CD4-positive, alpha-beta T cell (primary cell): ENCODE measurements at regions not wholly inside any gene's neighbourhood (a gene's known extent, or its start where the extent isn't known, plus 50 kb on each side); places are given as distances from the start of the nearest gene placed in this dataset.

Experiments
- ATAC-seq: fragments of 200-7000 bp; cut with Tn5 transposase; one replicate; pipeline ENCODE4 v1.10.0; 2022; ENCODE audit warnings: mild to moderate bottlenecking; ENCODE audit not compliant: poor library complexity
- CTCF ChIA-PET: fragments of 350-600 bp; sonication (Branson Sonifier 250); formaldehyde crosslinking; loops from one replicate; lab custom pipeline; 2021; ENCODE audit warnings: antibody characterized with exemption, inconsistent platforms; lab: Charles Lee
- POLR2A ChIA-PET: fragments of 350-600 bp; sonication (Branson Sonifier 250); formaldehyde crosslinking; loops from one replicate; lab custom pipeline; 2021; ENCODE audit warnings: antibody characterized with exemption, inconsistent platforms; lab: Charles Lee
- DNase-seq, 14 experiments: peaks; one replicate each; pipeline ENCODE4 v3.0.0-alpha.2; 2013 to 2020; ENCODE audit warnings: mixed read lengths in 2 of 14
- H3K27ac ChIP-seq, 2 donors: one replicate each; pipeline versions ENCODE4 v1.5.1 to v1.7.0; 2013; ENCODE audit warnings: low read length in 2 of 2, low read depth in 1 of 2, mild to moderate bottlenecking in 1 of 2
- H3K27me3 ChIP-seq, 2 experiments: 1 replicate in 1 of 2; 2 replicates in 1 of 2; pipeline versions ENCODE4 v1.6.1 to v1.7.0; 2013; ENCODE audit warnings: low read length in 2 of 2, control low read depth in 1 of 2, mild to moderate bottlenecking in 1 of 2, moderate library complexity in 1 of 2; ENCODE audit not compliant: insufficient read depth in 2 of 2, control insufficient read depth in 1 of 2
- H3K36me3 ChIP-seq: one replicate; pipeline ENCODE4 v1.6.1; 2013; ENCODE audit warnings: low read length, control low read depth; ENCODE audit not compliant: insufficient read depth
- H3K4me1 ChIP-seq: one replicate; pipeline ENCODE4 v1.6.1; 2013; ENCODE audit warnings: low read length, control low read depth; ENCODE audit not compliant: insufficient read depth
- H3K4me3 ChIP-seq: one replicate; pipeline ENCODE4 v1.5.1; 2013; ENCODE audit warnings: mild to moderate bottlenecking, low read length, moderate library complexity
- H3K9me3 ChIP-seq, 2 experiments: 1 replicate in 1 of 2; 2 replicates in 1 of 2; pipeline versions ENCODE4 v1.6.1 to v1.7.0; 2013; ENCODE audit warnings: low read length in 2 of 2, mild to moderate bottlenecking in 2 of 2, control low read depth in 1 of 2, moderate library complexity in 1 of 2; ENCODE audit not compliant: control insufficient read depth in 1 of 2, insufficient read depth in 1 of 2
- H3K27ac Mint-ChIP-seq: one replicate; pipeline ENCODE4 v1.8.0; 2020; ENCODE audit warnings: mixed read lengths
- H3K27me3 Mint-ChIP-seq: one replicate; pipeline ENCODE4 v1.8.0; 2021; ENCODE audit warnings: mixed read lengths
- H3K36me3 Mint-ChIP-seq: one replicate; pipeline ENCODE4 v1.8.0; 2021; ENCODE audit warnings: low read depth, mixed read lengths
- H3K4me1 Mint-ChIP-seq: one replicate; pipeline ENCODE4 v1.8.0; 2021; ENCODE audit warnings: low read depth, mixed read lengths
- H3K4me3 Mint-ChIP-seq: one replicate; pipeline ENCODE4 v1.8.0; 2020; ENCODE audit warnings: mild to moderate bottlenecking, mixed read lengths
- H3K9me3 Mint-ChIP-seq: one replicate; pipeline ENCODE4 v1.8.0; 2020; ENCODE audit warnings: mixed read lengths
- CTCF ChIP-seq: fragments of 200-600 bp; IDR thresholded peaks from one replicate; pipeline ENCODE4 v1.8.0; 2022; ENCODE audit warnings: antibody characterized with exemption, mild to moderate bottlenecking
- intact Hi-C, 2 experiments: fragments of 100-400 bp; cut with DNase I in 1 of 2; cut with micrococcal nuclease in 1 of 2; formaldehyde crosslinking; loops; one replicate each; pipeline versions ENCODE4 v1.15.1 to v1.9.0; 2023 to 2025; cut with DNase I, micrococcal nuclease

DNA sequence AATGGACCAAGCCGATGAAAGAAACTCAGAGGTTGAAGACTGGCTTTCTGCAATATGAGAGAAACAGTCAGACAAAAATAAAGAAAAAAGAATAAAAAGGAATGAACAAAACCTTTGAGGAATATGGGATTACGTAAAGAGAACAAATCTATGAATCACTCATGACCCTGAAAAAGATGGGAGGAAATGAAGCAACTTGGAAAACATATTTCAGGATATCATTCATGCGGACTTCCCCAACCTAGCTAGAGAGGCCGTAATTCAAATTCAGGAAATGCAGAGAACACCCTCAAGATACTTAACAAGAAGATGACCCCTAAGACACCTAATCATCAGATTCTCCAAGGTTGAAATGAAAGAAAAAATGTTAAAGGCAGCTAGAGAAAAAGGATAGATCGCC is 705.3 kb upstream of the CHRM3 start:
- no peaks in the 10 kb centered on the region for H3K36me3 ChIP-seq
- no peaks in the 10 kb centered on the region for H3K4me1 Mint-ChIP-seq
- H3K27ac Mint-ChIP-seq, result no peak overlapping the region
- no peak overlapping the region for H3K27ac ChIP-seq
- POLR2A ChIA-PET, result no interaction called here
- ATAC-seq (no peak), DNase-seq (no peak)
- CTCF ChIA-PET, result no interaction called here
- no peak overlapping the region for H3K4me3 Mint-ChIP-seq
- H3K27me3 ChIP-seq, result no peaks in the 10 kb centered on the region
- H3K36me3 Mint-ChIP-seq, result no peaks in the 10 kb centered on the region
- no peak for TF ChIP-seq CTCF
- H3K4me3 ChIP-seq, result no peak overlapping the region
- peaks cover 11% of the 10 kb centered on the region for H3K9me3 Mint-ChIP-seq
- no peaks in the 10 kb centered on the region for H3K4me1 ChIP-seq
- no peaks in the 10 kb centered on the region for H3K27me3 Mint-ChIP-seq
- peaks cover 0 to 17% of the 10 kb centered on the region in 2 experiments for H3K9me3 ChIP-seq
- intact Hi-C loops, result no loop called here

DNA sequence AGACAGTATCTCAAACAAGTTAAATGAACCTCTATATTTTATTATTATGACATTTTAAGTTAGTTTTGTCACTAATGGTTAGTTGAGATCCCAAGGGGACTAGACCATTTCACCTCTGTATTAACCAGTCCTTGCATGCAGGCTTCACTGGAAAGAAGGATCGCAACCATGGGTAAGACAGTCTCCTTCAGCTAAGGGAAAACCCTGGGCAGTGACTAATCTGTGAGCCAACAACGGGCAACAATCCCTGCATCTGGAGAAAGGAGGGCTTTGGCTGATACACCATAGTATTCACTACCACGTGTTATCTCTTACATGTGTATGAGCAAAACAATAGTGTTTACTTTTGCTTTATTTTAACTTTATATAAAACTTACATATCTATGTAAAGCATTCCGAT is 708.8 kb upstream of the CHRM3 start:
- Histone ChIP-seq H3K4me1 (no peaks in the 10 kb centered on the region), H3K27me3 (no peaks in the 10 kb centered on the region), H3K36me3 (no peaks in the 10 kb centered on the region), H3K9me3 (peaks cover 0 to 4% of the 10 kb centered on the region in 2 experiments), H3K4me3 (no peak overlapping the region), H3K27ac (no peak overlapping the region)
- H3K36me3 Mint-ChIP-seq, result no peaks in the 10 kb centered on the region
- H3K27me3 Mint-ChIP-seq, result no peaks in the 10 kb centered on the region
- intact Hi-C loops, result no loop called here
- no peaks in the 10 kb centered on the region for H3K4me1 Mint-ChIP-seq
- no peak overlapping the region for H3K4me3 Mint-ChIP-seq
- DNase-seq, result no peak
- ChIA-PET POLR2A (no interaction called here), CTCF (no interaction called here)
- H3K27ac Mint-ChIP-seq, result no peak overlapping the region
- no peak for ATAC-seq
- TF ChIP-seq CTCF, result no peak
- peaks cover 5% of the 10 kb centered on the region for H3K9me3 Mint-ChIP-seq

DNA sequence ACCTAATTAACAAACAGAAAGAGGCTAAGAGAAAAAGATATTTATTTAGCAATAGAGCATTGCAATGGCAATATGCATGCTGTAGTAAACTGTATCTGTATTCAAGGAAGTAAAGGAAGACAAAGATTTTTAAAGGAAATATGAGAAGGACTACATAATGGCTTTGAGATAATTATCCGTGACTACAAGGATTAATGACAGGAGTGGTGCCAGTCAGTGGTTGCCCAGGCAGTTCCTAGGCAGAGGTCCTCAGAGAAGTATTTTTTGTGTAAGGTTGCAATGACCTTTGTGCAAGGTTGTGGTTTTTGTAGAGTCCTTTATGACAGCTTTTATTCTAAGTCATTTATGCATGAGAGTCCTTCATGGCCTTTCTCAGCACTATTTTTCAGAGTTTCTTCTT is 711.1 kb upstream of the CHRM3 start:
- no peak for DNase-seq
- Mint-ChIP-seq H3K4me3 (no peak overlapping the region), H3K27ac (no peak overlapping the region), H3K4me1 (no peaks in the 10 kb centered on the region), H3K9me3 (no peaks in the 10 kb centered on the region), H3K27me3 (no peaks in the 10 kb centered on the region), H3K36me3 (no peaks in the 10 kb centered on the region)
- H3K27me3 ChIP-seq, result no peaks in the 10 kb centered on the region
- no peak for ATAC-seq
- ChIA-PET CTCF (no interaction called here), POLR2A (no interaction called here)
- no peak overlapping the region for H3K27ac ChIP-seq
- H3K9me3 ChIP-seq, result no peaks in the 10 kb centered on the region
- TF ChIP-seq CTCF, result no peak
- H3K36me3 ChIP-seq, result no peaks in the 10 kb centered on the region
- H3K4me3 ChIP-seq, result no peak overlapping the region
- intact Hi-C loops, result no loop called here
- H3K4me1 ChIP-seq, result no peaks in the 10 kb centered on the region
